ACHN (cell line): ENCODE measurements at regions not wholly inside any gene's neighbourhood (a gene's known extent, or its start where the extent isn't known, plus 50 kb on each side); places are given as distances from the start of the nearest gene placed in this dataset.
"Not testable (repeated sequence)": the region's sequence is repeated elsewhere in the genome, so short reads cannot be mapped to it uniquely, and the experiment has no call there.

Experiments used
- DNase-seq: peaks from one replicate; pipeline ENCODE4 v3.0.0-alpha.2; 2015
- in situ Hi-C: cut with HindIII; loops from 2 replicates; pipeline ENCODE4 v1.10.0; 2017; ENCODE audit warnings: low sequenced_read_pairs, low pct_ligation_motif_present, low pct_unique_long_range_greater_than_20kb

- DNase-seq: no peak
- in situ Hi-C loops: no loop called here
Observed at GRCh38 chr17:31692632-31693031, 166.4 kb downstream of the COPRS start.

- DNase-seq: no peak
- in situ Hi-C loops: no loop called here
Observed at GRCh38 chr17:31692027-31692426, 167.0 kb downstream of the COPRS start.

GRCh38 chr17:31691251-31691905 lies 167.7 kb downstream of the COPRS start:
- DNase-seq: no peak
- in situ Hi-C loops: no loop called here

- DNase-seq: no peak
- in situ Hi-C loops: no loop called here
Observed at GRCh38 chr17:31690151-31690551, 168.9 kb downstream of the COPRS start.

- in situ Hi-C loops: no loop called here
- DNase-seq: peak; percentile 71
Observed at GRCh38 chr17:31688701-31689100, 170.3 kb downstream of the COPRS start.

GRCh38 chr17:31687505-31688126 lies 171.4 kb downstream of the COPRS start:
- in situ Hi-C loops: no loop called here
- no peak for DNase-seq

GRCh38 chr17:31686495-31686894 lies 172.5 kb downstream of the COPRS start:
- no peak for DNase-seq
- in situ Hi-C loops: no loop called here

- in situ Hi-C loops: no loop called here
- DNase-seq: no peak
Observed at GRCh38 chr17:31684901-31685300, 174.1 kb downstream of the COPRS start.

- DNase-seq: no peak
- in situ Hi-C loops: no loop called here
Observed at GRCh38 chr17:31680126-31680525, 178.9 kb downstream of the COPRS start.

GRCh38 chr17:31679667-31680066 lies 179.4 kb downstream of the COPRS start:
- DNase-seq: no peak
- in situ Hi-C loops: no loop called here

GRCh38 chr17:31678431-31678830 lies 180.6 kb downstream of the COPRS start:
- DNase-seq: no peak
- in situ Hi-C loops: no loop called here

- DNase-seq: no peak
- in situ Hi-C loops: no loop called here
Observed at GRCh38 chr17:31677681-31678080, 181.4 kb downstream of the COPRS start.

- in situ Hi-C loops: no loop called here
Observed at GRCh38 chr17:31677036-31677435, 182.0 kb downstream of the COPRS start.

GRCh38 chr17:31675392-31675791 lies 183.7 kb downstream of the COPRS start:
- in situ Hi-C loops, DNase-seq: not testable (repeated sequence)

More at GRCh38 chr17:31677036-31677435, 182.0 kb downstream of the COPRS start:
- DNase-seq: no peak

- in situ Hi-C loops: no loop called here
- peak; percentile 53 for DNase-seq
Observed at GRCh38 chr17:31674717-31675349, 184.2 kb downstream of the COPRS start.

GRCh38 chr17:31674305-31674704 lies 184.7 kb downstream of the COPRS start:
- in situ Hi-C loops: no loop called here
- peak; percentile 55 for DNase-seq

- DNase-seq: no peak
- in situ Hi-C loops: no loop called here
Observed at GRCh38 chr17:31673076-31673475, 186.0 kb downstream of the COPRS start.

GRCh38 chr17:31672161-31672819 lies 186.8 kb downstream of the COPRS start:
- no peak for DNase-seq

GRCh38 chr17:31663576-31663975 lies 195.5 kb downstream of the COPRS start:
- in situ Hi-C loops: no loop called here
- DNase-seq: peak; percentile 16

More at GRCh38 chr17:31672161-31672819, 186.8 kb downstream of the COPRS start:
- in situ Hi-C loops: no loop called here
